HG02981 (cell line): ENCODE measurements at regions not wholly inside any gene's neighbourhood (a gene's known extent, or its start where the extent isn't known, plus 50 kb on each side); places are given as distances from the start of the nearest gene placed in this dataset.
A peak's percentile ranks its signal among the peaks of the same experiment; 100 is the strongest.

ENCODE experiments used
- ATAC-seq: cut with Tn5 transposase; IDR thresholded peaks from one replicate; pipeline ENCODE4 v1.9.1; 2021; ENCODE audit warnings: mild to moderate bottlenecking, moderate library complexity; ENCODE audit not compliant: unreplicated experiment

DNA sequence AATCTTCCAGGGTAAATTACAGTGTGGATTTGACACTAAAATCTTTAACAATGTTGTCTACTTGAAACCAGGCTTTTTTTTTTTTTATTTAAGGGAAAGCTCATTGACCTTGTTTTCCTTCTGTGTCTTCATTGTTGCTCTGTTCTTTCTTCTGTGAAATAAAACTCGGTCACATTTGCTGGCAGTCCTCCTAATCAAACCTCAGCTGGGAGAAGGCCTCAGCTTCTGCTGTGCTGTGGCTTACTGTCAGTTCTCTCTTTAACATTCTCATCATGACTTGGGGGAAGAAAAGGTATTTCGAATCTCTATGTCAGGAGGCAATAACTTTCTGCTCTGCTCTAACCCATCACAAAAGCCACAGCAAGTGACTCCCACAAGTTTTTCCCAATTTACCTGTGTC lies 268.9 kb downstream of the ZNF608 start:
- no peak for ATAC-seq

DNA sequence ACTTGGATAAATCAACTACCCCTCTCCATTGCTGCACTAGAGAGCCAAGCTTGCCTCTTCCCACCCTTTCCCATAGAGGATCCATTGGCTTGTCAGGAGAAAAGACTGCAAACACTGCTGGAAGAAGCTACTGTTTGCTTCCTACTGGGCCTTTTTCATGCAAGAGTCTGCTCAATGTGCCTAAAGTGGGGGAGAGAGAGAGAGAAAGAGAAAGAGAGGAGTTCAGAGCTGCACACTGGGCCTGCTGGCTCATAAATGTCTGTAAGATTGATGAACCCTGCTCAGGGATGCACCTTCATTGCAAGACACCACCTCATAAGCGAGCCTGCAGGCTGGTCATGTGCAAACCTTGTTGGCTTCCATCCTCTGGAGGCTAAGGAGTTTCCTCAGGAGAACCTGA lies 269.4 kb downstream of the ZNF608 start:
- ATAC-seq = no peak

DNA sequence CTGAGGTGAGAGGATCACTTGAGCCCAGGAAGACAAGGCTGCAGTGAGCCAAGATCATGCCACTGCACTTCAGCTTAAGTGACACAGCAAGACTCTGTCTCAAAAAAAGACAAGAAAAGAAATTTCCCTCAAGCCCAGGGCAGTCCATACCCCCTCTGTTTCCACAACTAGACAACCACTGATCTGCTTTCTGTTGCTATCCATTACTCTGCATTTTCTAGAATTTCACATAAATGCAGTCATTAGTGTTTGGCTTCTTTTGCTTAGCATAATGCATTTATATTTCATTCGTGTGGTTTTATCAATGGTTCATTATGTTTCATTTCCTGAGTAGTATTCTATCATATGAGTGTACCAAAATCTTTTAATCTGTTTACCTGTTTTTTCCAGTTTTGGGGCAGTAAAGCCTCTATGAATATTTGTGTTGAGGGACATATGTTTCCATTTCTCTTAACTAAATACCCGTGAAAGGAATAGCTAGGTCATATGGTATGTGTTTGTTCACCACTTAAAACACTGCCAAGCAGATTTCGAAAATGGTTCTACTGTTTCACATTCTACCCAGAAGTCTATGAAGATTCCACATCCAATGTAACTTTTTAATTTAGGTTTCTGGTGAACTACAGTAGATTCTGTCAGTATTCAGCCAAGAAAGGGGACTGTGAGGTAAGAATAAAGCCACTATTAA lies 271.8 kb downstream of the ZNF608 start:
- no peak for ATAC-seq

DNA sequence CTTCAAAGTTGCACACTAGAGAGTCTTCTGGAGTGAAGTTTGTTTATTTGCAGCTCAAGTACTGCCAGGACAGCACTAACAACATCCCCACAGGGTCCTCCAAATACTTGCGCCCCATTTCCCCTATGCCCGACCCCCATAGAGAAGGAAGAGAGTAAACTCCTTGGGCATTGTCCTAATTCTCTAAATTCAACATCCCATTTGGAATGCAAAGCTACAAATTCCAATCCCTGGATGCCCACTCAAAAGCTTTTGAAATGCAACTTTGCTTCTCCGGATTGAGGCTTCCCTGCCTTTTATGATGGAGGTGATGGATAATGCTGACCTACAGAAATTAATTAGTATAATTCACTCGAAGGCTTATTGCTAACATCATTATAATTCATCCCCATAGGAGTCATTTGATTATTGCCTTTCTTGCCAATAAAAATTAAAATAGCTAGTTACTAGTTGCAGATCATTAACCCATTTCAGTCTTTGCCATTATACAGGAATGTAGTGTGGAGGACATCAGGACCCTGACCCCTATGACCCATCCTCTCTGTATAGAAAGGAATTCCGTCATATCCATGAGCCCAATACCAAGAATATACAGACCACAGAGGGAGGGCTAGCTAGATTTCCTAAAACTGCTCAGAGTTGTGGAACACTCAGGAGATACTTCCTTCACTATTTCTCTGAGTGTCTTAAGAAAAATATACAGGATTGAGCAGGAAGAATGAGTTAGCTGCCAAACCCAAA lies 277.6 kb downstream of the ZNF608 start:
- no peak for ATAC-seq

DNA sequence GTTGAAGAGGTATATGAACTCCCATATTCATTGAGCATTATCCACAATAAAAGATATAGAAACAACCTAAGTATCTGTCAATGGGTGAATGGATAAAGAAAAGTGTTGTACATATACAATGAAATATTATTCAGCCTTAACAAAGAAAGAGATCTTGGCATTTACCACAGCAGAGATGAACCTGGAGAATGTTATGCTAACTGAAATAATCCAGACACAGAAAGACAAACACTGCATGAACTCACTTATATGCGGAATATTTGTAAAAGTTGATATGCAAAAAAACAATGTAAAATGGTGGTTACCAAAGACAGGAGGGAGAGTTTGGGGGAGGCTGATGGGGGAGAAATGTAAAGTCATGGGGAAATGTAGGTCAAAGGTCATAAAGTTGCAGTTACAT lies 278.7 kb downstream of the ZNF608 start:
- no peak for ATAC-seq

DNA sequence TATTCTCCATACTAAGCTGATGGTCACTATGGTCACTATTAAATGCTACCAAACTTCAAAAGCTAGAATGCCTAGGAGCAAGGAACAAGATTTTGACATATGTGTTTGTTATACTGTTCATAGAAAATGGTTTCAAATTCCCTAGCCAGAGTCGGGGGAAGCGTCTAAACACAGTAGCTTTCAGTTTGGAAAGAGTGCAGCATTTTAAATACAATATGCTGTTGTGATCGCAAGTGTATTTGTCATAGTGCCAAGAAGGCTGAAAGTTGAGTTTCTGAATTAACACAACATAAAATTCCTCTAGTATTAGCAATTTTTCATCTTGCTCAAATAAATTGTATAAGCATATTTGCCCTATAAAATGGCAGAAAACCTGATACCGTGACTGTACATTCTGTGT lies 280.4 kb downstream of the ZNF608 start:
- ATAC-seq = no peak

DNA sequence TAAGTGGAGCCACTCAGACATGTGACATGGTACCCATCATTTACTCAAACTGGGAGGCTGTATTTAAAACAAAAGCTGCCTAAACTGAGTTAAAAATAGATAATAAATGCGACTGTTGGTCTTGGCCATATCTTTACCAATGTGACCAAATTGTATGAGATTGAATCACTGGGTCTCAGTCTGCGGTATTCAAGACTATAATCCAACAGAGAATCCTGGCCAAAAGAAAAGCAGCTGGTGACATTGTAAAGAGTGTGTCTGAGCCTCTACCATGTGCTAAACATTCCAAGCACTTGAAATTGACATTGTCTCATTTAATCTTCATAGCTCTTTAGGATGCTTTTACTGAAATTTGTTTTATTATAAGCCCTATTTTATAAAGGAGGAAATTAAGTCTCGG lies 282.6 kb downstream of the ZNF608 start:
- no peak for ATAC-seq

DNA sequence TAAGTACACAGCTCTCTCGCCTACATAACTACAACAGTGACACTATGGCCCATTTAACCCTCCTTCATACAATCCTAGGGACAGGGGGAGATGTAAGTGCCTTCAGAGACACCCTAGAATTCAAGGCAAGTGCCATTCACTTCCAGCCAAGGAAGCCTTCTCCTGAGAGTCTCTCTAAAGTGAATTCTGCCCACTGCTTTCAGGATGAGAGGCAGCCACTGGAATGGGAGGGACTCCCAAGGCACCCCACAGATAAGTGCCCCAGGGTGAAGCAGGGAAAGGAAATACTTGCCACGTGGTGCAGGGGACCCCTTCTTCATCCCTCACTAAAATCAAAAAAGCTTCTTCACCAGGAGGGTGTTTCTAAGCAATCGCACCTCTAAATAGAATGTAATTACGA lies 283.7 kb downstream of the ZNF608 start:
- ATAC-seq = no peak

DNA sequence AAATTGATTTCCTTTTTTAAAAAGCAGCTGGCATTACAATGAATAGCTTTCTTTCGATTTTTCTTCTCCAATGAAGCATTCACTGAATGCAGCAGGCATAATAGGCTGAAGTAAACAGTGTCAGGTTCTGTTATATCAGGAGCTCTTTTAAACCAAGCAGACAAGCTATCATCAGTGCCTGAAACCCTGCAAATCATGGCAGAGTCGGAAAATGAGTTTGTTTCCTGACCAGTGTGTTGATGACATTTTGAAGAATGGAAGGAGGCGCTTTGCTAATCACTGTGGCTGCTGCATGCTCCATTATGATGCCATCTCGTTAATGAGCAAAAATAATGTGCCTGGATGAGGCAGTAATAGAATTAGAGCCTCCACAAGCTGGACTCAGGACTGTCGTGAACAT lies 284.5 kb downstream of the ZNF608 start:
- no peak for ATAC-seq

DNA sequence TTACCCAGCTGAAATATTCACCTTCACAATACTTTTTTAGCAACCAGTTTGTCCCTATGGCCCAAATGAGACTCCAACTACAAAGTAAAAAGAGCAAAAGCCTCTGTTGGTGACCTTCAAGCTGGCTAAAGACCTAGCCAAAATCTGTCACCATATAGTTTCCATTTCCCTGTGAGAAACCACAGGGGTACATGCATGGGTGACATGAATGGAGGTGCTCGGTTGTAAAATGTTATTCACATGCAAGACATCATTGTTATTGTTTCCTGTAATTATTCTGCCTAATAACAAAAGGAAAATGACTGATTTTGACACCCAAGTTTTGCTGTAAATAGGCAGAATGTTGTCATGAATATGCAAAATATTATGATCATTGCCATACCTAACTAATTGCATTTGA lies 285.3 kb downstream of the ZNF608 start:
- no peak for ATAC-seq

DNA sequence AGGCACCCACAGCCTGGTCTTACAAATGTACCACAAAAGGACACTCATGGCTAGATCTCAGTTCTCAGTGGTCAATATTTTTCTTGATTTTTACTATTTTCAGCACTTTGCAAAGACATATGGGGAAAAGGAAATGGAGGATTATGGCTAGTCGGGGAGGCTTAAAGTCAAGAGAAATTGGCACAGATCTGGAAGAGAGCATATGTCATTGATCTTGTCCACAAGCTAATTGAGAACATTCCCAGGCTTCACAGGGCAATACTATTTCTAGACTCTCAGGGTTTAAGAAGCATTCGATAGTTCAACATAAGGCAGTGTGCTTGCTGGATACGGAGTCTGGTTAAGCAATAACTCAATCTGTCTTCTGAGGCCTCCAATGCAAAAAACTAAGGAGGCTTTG lies 285.8 kb downstream of the ZNF608 start:
- no peak for ATAC-seq

DNA sequence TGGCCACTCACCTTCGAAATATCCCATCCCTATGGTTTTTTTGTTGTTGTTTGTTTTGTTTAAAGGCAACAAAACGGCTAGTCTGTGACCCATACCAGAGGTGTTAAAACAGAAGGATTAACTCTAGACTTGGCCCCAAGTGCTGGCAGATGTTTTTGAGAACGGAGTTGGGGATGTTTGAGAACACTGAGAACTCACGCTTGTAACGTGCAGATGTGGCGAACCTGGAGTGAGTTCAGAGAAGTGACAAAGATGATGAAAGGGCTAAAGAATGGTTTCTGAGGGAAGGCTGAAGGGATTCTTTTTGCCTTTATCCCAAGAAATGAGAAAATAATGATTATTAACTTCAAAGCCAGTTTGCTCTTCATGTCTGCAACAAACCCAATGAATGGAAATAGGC lies 286.5 kb downstream of the ZNF608 start:
- no peak for ATAC-seq

DNA sequence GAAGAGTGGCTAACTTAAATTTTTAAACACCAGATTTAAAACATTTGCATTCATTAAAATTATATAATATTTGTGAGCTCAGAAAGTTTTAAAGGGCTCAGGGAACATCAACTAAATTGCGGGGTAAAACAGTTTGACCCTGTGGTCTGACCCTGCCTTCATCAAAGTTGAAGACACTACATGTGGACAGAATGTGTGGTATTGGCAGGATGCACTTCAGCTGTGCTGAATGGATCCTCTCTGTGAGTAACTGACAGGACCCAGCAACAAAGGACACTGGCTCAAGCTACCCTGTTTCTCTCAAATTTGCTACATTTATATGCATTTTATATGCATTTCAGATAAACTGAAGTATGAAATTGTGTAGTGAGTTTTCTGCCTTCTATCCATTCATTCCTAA lies 288.5 kb downstream of the ZNF608 start:
- ATAC-seq = no peak

DNA sequence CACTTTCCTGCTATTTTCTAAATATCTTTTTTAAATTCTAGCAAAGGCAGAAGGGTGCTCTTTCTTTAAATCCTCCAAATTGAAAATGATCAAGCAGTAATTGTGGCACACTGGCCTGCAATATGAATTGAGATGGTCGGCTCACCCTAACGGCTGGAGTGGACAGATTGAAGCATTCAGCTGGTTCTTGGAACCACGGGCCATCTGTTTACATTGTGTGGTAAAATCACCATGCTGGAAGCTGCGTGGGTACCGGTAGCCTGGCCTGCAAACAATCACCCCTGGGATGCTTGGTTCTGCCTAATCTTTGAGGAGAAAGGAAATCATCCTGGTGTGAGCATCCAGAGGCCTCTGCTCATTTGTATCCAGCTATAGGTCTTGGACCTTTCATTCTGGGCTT lies 289.3 kb downstream of the ZNF608 start:
- no peak for ATAC-seq

DNA sequence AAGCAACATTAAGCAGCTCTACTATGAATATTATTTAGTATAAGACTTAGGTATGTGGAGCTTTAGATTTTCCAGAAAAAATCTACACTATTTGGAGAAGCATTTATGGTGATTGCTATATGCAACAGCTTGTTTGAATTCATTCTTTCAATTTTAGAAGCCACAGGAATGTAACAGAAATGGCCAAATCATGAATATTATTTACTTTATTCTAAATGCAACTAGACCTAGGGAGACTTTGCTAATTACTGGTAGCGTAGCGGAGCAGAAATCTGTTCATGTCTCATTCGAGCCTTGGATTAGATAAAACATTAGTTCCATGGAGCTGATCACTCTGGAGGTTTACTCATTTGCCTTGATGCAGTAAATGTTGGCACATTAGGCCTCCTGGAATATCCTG lies 290.2 kb downstream of the ZNF608 start:
- ATAC-seq = no peak

DNA sequence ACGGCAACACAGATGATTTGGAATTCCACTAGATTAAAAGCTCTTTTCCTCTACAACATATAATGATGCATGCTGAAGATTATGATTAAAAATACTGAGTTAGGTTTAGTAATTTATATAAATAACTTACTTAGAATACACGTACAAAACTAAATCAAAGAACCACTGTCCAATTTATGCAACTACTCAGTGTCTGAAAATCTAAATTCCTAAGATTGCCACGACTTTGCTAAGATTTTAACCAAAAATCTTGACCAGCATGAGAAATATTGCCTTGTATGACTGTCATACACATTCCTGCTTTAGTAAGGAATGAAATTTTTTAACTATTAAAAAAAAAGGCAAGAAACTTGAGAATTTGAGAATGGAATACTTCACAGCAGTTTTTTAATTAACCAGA lies 292.4 kb downstream of the ZNF608 start:
- ATAC-seq = no peak

DNA sequence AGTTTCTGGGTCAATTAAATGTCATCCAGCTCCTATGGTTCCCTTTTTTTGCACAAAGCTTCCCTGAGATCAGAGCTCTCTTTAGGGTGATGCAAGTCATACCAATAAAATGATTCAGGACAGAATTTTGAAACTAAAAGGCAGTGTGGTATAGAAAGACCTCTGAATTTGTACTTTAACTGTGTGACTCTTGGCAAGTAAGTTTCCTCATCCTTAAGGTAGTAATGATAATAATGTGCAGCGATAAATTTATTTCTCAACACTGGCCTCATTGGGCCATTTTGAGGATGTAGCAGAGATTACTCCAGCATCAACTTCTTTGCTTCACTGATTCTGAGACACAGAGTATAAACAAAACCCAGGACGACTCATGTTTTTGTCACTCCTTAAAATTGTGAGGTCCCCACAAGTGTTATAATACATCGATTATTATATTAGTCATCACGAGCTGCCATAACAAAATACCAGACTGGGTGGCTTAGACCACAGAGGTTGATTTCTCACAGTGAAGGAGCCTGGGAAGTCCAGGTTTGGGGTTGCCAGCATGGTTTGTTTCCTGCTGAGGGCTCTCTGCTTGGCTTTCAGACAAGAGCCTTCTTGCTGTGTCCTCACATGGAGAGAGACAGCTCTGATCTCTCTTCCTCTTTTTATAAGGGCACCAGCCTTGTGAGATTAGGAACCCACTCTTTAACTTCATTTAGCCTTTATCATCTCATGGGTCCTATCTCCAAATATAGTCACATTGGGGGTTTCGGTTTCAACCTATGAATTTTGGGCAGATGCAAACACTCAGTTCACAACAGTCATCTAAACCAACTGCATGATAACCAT lies 293.0 kb downstream of the ZNF608 start:
- ATAC-seq = peak; percentile 96

DNA sequence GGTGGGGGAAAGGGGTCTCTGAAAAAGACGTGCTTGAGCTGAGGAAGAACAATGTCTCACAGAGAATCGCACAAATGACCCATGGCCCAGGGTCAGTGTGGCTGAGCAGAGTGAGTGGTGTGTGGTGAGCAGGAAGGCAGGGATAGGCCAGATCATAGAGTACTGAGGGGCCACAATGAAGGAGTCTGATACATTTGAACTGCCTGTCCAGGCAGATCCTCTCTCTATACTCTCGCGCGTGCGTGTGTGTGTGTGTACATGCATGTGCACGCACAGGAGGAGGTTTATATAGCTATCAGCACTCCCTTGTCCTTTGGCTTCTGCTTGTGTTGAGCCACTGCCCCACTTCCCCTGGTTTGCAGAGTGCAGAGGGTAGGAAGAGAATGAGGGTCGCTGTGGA lies 294.0 kb downstream of the ZNF608 start:
- ATAC-seq = no peak

DNA sequence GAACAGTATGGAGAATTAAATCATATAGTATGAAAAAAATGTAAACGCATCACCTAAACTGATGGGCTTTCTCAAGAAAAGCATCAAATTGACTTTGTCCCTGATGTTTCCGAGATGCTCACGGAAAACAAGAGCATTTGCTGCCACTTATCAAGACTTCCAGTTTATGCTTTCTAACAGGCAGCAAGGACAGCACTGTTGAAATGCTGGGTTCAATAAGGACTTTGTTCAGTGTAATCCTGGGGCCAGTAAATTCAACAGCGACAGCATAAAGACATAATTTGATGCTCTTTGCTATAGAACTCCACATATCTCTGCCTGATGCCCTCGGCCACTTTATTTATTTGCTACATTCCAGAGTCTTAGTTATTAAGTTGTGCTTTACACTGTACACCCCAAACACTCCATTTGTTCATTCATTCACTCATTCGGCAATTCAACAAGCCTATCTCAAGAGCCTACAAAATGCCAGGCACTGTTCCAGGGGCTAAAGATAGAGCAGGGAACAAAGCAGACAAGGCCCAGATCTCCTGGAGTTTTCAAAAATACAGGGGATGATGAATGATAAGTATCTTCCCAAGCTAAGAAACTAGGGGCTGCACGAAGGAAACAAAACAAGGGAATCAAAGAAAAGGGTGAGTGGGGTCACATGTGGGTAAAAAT lies 294.6 kb downstream of the ZNF608 start:
- ATAC-seq = no peak

DNA sequence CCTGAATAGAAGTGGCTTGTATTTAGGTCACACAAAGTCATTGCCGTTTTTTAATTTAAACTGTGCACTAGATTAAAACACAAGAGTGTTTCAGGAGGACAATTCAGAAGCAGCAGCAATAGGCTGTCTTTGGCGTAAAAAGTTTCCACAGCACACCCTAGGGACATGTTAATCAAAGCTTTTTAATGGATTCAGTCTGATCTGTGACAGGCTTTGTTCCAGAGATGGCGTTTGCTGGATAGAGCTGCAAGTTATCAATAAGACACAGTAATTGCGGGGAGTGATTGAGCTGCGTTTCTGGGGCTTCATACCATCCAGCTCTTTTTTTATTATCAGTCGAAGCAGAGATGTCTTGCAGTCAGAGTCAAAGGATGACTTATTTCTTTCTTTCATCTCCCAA lies 300.3 kb downstream of the ZNF608 start:
- ATAC-seq = no peak

DNA sequence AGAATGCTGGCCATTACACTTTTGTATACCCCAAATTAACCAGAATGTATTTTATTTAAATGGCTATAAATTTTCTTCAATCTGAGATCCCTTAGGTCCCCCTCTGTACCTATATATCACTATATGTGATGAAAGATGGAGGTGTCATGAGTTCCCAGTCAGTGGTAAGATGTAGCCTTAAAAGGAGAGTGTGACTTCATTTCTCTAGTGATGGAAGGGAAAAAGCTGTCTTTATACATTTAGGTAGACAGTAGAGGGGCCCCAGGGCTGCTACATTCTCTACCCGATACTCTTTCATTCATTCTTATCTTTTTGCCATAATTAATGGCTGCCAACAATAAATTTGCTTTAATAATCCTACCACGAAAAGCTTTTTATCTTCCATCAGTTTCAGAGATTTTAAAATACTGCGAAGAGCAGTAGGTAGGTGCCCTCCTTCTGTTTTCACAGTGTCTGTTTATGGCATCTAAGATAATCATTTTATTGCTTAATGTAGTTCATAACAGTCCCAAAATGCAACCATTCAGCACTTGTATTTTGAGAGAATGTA lies 301.3 kb downstream of the ZNF608 start:
- no peak for ATAC-seq
